ENCODE measurements at regions not wholly inside any gene's neighbourhood (a gene's known extent, or its start where the extent isn't known, plus 50 kb on each side); places are given as distances from the start of the nearest gene placed in this dataset.
"Not testable (repeated sequence)": the region's sequence is repeated elsewhere in the genome, so short reads cannot be mapped to it uniquely, and the experiment has no call there.

DNA sequence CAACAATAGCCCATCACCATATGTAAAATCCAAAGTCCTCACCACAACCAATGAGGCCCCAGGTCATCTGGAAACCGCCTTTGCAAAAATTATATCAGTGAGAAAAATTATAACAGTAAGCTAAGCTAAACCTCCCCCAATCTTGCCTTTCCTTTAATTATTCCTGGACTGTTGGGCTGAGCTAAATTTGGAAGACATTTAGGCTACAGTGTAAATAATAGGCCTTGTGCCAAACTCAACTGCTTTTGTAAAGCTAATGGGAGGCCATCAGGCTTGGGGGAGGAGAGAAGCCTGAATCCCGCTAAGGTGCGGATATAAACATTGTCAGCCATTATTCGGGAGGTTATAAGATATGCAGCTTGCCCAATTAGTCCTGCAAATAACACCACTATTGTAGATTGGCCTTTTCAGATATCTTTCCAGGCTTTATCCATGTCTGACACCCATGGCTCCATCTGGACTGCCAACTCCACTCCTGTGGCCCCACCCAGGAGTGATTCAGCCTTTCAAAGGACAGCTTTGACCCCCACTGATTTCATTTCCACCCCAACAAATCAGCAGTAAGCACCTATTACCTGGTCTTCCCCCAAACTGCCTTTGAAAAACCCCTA is 53.0 kb upstream of the CA12 start:
- DNase-seq = no peak

DNA sequence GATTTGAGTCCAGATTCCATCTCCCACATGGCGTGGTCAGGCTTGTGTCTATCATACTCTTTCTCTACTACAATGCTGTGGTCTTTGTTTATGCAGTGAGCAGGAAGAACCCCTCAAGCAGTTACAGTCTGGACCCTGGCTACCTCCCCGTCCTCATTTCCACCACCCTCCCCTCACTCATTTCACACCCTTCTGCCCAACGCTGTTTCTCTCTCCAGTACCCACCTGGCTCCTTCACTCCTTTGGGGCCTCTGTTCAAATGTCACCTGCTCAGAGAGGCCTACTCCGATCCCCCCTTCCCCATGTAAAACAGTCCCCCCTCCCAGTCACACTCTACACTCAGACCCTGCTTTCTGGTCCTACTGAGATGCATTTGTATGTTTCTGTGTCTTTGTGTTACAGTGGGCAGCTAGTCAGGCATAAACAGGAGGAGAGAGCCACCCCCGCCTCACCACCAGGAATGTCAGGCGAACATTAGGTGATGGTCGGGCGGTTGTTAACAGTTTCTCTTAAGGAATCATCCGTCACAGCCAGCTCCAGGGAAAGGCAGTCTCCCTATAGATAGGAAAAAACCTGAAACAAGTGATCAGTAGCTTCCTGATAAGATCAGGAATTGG is 53.7 kb upstream of the CA12 start:
- DNase-seq = no peak

GRCh38 chr15:63436341-63436740 is 54.7 kb upstream of the CA12 start:
- DNase-seq = no peak

GRCh38 chr15:63436872-63437375 is 55.3 kb upstream of the CA12 start:
- DNase-seq = peak; percentile 90

GRCh38 chr15:63439536-63440264 is 58.1 kb upstream of the CA12 start:
- DNase-seq = peak; percentile 69

DNA sequence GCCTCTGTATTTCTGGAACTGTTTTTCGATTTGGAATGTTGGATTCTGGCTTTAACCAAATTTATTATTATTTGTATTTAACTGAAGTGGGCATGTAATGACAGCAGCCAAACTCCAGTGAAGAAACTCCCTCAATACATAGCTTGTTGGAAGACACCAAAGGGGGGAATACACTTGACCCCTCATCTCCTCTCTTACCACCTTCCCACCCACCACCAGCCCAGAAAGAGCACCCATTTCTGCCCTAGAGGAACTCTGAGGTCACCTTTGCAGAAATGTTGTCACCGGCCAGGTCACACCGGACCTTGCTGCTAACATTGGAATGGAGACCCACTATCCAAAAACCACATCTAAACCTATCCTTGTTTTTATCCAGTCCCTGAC is 58.6 kb upstream of the CA12 start:
- no peak for DNase-seq

GRCh38 chr15:63440756-63441155 is 59.1 kb upstream of the CA12 start:
- no peak for DNase-seq

GRCh38 chr15:63441266-63441665 is 59.6 kb upstream of the CA12 start:
- no peak for DNase-seq

GRCh38 chr15:63442080-63442479 is 60.4 kb upstream of the CA12 start:
- DNase-seq = no peak

- DNase-seq = no peak
Measured at GRCh38 chr15:63444611-63445010, 59.8 kb upstream of the USP3 start.

DNA sequence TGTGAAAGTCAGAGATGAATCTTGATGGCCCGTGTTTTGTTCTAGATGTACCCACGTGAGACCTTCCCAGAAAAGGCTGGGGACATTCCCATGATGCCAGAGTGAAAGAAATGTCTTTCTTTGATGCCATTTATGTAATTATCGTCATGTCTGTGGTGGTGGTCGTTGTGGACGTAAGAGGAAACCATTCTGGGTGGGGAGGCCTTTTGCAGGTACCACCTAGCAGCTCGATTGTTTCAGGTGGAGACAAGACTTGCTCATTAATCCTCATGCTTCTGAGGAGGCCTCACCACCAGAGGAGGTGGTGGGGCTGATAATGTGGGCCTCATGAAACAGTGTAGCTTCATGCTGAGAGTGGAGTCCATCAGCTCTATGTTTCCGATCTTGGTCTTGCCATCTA is 58.1 kb upstream of the USP3 start:
- DNase-seq = no peak

DNA sequence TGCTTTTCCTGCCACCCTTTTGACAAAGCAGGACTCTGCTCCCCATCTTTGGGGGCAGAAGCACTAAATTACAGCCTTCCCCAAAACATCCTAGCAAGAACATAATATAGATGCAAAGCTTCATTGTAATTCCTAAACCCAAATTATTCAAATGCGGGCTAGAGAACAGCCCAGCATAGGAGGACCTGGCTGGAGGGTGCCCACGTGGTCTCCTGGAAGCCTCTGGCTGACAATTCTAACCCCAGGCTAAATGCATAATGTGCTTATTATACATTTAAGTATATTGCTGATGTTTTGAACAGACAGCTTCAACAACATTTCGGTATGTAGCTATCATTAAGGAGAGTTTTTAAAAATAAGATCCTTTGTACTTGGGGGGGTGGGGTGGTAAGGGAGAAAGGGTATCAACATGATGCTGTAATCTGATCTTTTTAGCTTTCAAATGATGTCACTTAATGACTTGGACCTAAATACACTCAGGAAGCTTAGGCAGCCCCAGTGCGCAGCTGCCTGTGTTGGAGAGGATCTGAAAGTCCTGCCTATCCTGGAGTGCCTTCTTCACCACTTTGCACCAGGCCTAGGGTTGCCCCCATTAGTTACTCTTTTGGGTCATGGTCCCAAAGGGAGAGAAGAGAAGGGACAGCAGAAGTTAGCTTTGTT is 57.2 kb upstream of the USP3 start:
- no peak for DNase-seq

DNA sequence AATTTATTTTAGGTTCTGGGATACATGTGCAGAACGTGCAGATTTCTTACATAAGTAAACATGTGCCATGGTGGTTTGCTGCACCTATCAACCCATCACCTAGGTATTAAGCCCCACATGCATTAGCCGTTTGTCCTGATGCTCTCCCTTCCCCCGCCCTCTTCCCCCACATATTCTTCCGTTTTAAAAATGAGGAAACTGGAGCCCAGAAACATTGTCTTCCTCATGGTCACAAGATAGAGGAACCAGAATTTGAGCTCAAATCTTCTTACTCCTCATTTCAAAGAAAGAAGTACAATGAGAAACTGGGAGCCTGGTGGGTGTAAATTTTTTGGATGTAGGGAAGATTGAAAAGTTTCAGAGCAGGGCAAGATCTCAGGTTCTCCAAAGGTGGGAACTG is 56.1 kb upstream of the USP3 start:
- DNase-seq = no peak

GRCh38 chr15:63448872-63449555 is 55.4 kb upstream of the USP3 start:
- not testable (repeated sequence) for DNase-seq

GRCh38 chr15:63449731-63450130 is 54.7 kb upstream of the USP3 start:
- DNase-seq = peak; percentile 40

DNA sequence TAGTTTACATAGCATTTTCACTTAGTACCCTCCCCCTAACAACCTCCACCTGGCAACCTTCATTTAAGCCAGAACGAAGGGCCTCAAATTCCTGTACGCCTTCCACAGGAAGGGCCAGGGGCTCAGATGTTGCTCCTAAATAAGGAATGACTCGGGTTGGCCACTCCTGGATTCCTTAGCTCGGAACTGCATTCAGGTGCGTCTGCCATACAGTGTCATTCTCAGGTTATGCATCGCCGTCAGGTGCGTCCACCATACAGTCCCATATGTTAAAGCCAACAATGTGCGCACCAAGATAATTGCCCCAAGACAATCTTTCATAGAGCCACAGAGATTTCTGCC is 53.5 kb upstream of the USP3 start:
- no peak for DNase-seq

- DNase-seq = no peak
Measured at GRCh38 chr15:63451671-63452315, 52.6 kb upstream of the USP3 start.

DNA sequence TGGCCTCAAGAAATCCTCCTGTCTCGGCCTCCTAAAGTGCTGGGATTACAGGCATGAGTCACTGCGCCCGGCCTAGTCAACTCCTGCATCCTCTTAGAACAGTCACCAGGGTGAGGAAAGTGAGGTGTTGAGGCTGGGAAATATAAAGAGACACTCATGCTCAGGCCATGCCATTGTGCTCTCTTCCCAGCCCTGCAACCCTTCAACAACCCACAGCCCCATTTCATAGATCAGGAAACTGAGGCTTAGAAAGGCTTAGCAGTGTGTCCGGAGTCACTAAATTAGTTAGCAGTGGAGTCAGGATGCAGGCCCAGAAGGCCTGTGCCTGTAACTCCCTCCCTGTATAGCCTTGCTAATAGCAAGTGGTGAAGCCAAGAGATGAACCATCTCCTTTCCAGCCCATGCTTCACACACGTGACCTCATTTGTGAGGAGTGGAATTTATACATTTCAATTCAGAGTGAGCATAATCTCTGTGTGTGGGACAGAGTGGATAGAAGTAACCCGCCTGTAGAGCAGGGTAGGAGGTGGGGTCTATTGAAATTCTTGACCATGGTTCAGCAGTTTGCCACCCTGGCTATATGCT is 51.7 kb upstream of the USP3 start:
- no peak for DNase-seq

DNA sequence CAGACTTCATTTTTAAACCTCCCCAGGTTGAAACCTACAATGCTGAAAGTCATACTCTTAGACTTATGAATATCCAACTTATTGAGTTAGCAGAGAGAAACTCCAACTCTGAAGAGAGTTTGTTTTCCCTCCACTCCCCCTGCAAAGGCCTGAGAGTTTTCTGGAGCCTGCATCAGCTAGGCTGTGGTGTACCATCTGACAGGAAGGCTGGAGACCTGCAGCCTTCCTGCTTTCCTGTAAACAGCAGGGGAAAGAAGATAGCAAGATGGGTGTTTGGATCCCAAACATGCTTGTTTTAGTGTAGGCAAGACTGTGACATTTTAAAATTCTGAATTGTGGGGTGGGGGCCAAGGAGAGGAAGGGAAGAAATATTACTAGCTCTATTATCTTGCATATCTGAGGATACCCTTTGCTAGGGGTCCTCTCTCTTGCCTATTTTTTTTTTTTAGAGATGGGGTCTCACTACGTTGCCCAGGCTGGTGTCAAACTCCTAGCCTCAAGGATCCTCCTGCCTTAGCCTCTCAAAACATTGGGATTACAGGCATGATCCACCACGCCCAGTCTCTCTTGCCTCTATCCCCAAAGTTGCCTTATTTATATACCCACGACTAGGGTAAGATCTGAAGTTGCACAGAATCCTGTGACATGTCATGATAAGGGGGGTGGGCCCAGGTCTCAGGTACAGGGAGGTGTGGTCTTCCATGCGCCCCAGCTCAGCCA is 51.0 kb upstream of the USP3 start:
- DNase-seq = no peak

- no peak for DNase-seq
Measured at GRCh38 chr15:63454503-63455211, 49.7 kb upstream of the USP3 start.

Data from fibroblast of skin of back (primary cell).